ENCODE measurements at regions not wholly inside any gene's neighbourhood (a gene's known extent, or its start where the extent isn't known, plus 50 kb on each side); places are given as distances from the start of the nearest gene placed in this dataset.

GRCh38 chr13:53207556-53207955 is 178.9 kb downstream of the OLFM4 start:
- DNase-seq, result no peak

GRCh38 chr13:53214433-53214832 is 185.8 kb downstream of the OLFM4 start:
- no peak for DNase-seq

DNA sequence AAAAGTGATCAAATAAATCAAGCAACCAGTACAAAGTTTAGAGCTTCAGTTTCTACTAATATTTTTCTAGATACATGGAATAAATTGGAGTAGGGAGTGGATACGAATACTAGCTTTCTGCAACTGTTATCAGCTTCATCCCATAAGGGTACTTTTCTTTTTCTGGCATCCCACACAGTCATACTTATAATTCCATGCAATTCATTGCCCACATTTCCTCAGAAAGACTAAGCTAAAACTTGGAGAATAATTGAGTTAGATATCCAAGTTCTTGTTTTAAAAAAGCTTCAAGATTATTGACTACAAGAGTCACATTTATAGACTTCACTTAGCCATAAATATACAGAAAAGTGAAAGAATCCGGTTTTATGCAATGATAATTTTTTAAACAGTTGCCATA is 186.9 kb downstream of the OLFM4 start:
- DNase-seq, result no peak

DNA sequence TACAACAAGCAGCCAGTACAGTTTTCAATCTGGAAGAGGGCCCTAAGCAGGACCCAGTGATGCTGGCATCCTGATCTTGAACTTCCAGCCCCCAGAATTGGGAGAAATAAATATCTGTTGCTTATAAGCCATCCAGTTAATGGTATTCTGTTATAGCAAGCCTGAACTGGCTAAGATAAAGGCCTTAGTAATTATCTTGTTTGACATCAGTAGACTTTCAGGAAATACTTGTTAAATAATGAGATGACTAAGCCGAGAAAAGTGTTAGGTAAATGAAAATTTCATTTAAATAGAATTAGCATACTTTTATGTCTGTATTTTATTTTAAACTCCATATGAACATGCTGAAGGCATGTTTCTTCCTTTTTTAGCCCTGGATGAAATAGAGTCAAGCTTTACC is 188.2 kb downstream of the OLFM4 start:
- no peak for DNase-seq

GRCh38 chr13:53217194-53217593 is 188.6 kb downstream of the OLFM4 start:
- DNase-seq, result no peak

DNA sequence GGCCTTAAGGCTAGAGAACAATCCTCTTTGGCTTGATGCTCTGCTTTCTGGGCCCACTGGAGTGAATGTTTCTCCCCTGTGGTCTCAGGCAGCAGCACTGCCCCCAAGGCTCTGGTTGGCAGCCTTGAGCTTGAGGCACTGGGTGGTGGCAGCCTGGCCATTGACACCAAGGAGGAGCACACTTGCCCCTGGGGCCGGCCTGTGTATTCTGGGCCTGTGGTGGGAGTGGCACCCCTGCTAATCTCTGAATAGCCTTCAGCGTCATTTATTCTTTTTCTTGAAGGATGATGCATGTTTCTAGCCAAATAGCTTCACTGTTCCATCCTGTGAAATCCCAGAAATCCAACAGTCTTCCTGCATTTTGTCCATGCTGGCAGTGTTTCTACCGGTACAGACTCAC is 191.4 kb downstream of the OLFM4 start:
- no peak for DNase-seq

DNA sequence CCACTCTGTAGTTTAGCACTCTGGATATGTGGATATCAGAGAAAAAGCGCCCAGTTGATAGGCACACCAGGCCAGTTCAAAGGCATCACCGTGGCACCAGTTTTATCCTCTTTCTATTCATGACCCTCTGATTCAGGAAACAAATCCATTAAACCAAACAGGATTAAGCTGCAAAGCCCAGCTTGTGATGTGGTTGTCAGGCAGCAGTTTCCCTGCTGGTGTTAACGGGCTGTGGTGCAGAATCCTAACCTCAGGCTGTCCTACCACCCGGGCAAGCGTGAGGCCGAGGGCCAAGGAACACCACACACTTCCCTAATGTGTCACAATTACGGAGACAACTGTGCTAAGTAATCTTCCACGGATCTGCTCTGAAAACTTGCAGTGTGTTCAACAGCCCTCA is 209.1 kb downstream of the OLFM4 start:
- no peak for DNase-seq

DNA sequence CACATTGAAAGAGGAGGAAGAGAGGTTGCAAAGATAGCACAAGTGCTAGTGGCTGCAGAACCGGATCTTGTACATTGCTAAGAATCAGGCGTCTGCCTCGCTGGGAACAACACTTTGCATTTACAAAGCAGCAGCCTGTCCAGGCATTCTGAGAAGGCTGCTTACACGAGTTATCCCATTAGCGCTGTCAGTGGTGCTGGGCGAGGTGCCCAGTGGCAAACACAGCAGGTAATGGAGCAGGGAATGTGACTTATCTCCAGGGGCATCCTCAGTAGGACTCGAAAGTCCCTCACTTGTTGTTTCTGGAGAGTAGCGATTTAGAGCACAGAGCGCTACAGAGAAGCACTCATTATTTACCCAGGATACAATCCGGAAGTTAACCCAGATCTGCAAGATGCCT is 209.6 kb downstream of the OLFM4 start:
- DNase-seq, result no peak

DNA sequence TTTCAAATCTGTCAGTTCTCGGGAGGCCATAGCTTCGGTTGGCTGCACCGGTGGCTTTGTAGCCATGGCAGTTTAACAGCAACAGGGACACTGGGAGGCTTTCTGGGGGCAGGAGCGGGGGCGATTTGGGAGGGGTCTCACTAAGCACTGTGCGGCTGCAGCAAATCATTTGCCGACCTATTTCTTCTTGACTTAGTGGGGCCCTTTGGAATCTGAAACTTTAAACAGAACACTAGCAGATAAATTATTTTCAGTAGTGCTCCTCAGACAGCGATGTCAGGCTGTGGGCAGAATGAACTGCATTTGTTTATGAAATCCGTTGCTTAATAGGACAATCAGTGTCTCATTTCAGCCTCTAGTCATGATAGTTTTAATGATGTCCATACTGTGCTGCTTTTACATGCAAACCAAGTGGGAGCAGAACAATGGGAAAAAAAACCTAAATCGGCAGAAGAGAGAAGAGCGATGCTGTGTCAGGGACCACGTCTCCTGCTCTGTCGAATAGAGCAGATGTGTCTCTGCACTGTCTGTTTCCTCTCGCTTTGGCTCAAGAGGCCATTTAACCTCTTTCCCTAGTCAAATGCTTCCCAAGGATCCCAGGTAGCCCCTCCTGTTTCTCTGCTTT is 211.9 kb downstream of the OLFM4 start:
- DNase-seq, result no peak

GRCh38 chr13:53241891-53242348 is 213.3 kb downstream of the OLFM4 start:
- no peak for DNase-seq

DNA sequence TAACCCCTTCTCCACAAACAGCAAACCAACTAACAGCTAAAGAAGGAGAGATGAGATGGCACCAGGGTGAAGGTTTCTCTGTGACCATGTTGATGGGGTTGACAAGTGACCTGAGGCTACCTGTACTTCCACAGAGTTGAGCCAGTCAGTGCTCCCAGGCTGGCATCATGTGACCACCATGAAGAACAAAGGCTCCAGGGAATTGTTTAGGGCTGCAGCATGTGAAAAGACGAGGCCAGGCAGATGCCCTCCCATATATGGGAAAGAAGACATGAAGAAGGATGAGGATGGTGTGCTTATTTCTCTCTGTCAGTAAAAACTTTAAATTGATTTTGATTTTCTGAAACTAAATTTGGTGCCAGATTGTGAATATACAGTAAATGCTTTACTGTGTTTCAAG is 220.6 kb downstream of the OLFM4 start:
- DNase-seq, result no peak

GRCh38 chr13:53250272-53250875 is 221.8 kb downstream of the OLFM4 start:
- DNase-seq, result peak; percentile 26

DNA sequence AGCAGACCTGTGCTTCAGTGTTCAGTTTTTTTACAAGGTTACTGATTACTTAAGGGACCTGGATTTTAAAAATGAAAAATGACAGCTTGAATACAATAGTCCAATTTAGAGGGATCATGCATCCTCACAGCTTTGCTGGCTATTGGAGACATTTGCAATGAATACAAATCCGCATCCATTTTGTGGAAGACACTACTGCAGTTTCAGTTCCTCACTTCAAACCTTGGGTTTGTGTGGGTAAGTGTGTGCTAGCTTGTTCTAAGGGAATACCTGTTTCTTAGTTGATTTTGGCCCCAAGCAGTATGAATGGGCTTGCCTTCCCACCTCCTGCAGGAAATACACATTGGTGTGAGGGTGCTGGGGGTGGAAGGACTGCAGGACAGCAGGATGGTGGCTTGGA is 222.4 kb downstream of the OLFM4 start:
- no peak for DNase-seq

GRCh38 chr13:53254500-53254899 is 225.9 kb downstream of the OLFM4 start:
- DNase-seq, result no peak

GRCh38 chr13:53255795-53256194 is 227.2 kb downstream of the OLFM4 start:
- DNase-seq, result no peak

DNA sequence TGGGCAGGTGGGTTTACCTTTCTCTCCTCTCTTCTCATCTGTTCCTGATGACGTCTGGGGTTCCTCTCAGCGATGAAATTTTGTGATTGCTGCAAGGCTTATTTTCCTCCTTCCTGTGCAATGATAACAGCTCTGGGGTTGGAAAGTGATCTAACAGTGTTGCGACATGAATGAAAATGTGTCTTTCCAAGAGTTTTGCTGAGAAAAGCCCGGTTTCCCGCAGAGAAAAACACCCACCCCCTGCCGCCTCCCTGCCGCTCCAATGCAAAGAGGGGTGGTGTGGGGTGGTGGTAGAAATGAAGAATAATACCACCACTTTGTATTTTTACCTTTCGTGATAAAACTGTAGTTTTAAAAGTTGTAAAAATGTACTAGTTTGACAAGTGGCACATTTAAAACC is 232.0 kb downstream of the OLFM4 start:
- no peak for DNase-seq

GRCh38 chr13:53264751-53265385 is 236.3 kb downstream of the OLFM4 start:
- DNase-seq, result no peak

GRCh38 chr13:53266757-53267156 is 238.1 kb downstream of the OLFM4 start:
- DNase-seq, result no peak

DNA sequence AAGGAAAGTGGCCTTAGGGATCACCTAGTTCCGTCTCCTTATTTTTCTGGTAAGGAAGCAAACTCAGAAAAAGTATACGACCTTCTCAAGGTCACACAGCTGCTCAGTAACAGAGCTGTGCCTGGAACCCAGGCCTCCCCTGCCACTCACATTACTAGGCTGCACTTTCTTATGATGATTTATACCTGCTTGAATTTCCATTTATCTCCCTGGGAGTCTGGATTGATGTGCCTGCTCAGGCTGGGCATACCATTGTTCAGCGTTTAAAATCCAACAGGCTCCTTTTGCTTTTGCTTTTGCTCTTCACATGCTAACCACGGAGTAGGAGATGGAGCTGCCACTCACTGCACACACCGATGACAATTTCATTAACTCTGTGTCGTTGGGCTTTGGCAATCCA is 241.0 kb downstream of the OLFM4 start:
- DNase-seq, result no peak

DNA sequence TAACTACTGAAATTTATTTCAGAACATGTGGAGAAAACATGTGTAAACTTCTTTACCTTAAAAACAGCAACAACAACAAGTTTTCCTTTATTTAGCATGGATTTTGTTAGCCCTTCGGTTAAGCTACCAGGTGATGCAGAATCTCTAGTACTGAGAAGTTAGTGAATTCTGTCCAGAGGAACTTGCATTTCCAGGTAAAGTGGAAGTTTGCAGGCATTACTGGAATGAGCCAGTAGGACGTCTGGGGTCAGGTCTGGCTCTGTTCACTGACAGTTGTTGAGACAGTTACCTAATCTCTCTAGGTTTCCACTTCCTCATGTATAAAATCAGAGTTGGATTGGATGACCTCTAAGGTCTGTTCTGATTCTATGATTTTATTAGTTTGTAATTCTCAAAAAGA is 244.3 kb downstream of the OLFM4 start:
- no peak for DNase-seq

- no peak for DNase-seq
Measured at GRCh38 chr13:53276265-53276664, 247.7 kb downstream of the OLFM4 start.

DNA sequence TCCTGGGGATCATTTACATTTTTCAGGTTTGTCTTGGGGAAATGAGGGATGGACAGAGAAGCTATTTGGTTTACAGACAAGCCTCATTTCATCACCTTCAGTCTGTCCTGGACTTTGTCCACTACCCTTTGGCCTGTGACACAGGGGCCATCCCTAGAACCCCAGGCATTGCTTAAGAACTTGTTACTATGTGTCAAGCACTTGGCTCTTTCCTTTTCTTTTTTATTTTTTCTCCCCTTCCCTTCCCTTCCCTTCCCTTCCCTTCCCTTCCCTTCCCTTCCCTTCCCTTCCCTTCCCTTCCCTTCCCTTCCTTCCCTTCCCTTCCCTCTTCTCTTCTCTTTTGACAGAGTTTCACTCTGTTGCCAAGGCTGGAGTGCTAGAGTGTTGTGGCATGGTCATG is 253.1 kb downstream of the OLFM4 start:
- DNase-seq, result no peak

DNA sequence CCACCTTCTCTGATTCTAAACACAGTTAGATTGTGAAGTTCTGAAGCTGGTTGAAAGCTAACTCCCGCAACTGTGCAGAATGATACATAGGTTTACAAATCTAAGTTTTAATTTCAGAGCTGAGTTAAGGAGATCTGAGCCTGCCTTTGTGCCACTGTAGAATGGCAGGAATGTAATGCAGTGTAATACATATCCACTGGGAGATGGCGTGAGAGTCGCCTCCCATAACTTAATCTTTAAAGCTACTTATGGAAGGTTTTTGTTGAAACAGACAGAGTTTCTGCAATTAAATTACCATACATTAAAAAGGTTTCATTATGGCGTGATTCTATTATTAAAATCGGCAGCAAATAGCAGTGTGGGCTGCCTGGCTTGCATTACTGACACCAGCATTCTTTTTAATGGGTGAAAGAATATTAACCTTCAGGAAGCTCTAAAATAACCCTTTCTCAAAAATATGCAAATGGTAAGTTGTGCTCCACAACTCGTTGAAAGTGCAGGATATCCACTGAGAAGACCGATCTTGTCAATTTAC is 257.4 kb downstream of the OLFM4 start:
- no peak for DNase-seq

DNA sequence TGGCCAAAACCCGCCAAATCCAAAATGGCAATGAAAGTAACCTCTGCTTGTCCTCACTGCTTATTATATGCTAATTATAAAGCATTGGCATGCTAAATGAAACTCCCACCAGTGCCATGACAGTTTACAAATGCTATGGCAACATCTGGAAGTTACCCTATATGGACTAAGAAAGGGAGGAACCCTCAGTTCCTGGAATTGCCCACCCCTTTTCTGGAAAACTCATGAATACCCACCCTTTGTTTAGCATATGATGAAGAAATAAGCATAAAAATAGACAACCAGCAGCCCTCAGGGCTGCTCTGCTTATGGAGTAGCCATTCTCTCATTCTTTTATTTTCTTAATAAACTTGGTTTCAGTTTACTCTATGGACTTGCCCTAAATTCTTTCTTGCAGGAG is 269.8 kb downstream of the OLFM4 start:
- no peak for DNase-seq

Data from DMS 273 treated with DMSO at 0.1 percent for 48 hours (cell line).